GM12875 (cell line): ENCODE measurements at regions not wholly inside any gene's neighbourhood (a gene's known extent, or its start where the extent isn't known, plus 50 kb on each side); places are given as distances from the start of the nearest gene placed in this dataset.

ENCODE experiments used
- H3K4me3 ChIP-seq: one replicate; pipeline ENCODE4 v1.5.1; 2011; ENCODE audit warnings: low read depth, low read length, control low read depth
- TF ChIP-seq, protein P1 (sequence below): IDR thresholded peaks from 2 replicates; pipeline ENCODE4 v1.5.1; 2011; ENCODE audit warnings: low read depth, mild to moderate bottlenecking, control low read depth, inconsistent platforms, low read length, moderate library complexity, borderline replicate concordance; ENCODE audit not compliant: insufficient read depth

- no peak overlapping the region for H3K4me3 ChIP-seq
These were observed 51.7 kb upstream of the DUSP10 start for GRCh38 chr1:221793439-221794078.

GRCh38 chr1:221791846-221792245 lies 50.0 kb upstream of the DUSP10 start:
- no peak overlapping the region for H3K4me3 ChIP-seq
- TF ChIP-seq, protein P1, sequence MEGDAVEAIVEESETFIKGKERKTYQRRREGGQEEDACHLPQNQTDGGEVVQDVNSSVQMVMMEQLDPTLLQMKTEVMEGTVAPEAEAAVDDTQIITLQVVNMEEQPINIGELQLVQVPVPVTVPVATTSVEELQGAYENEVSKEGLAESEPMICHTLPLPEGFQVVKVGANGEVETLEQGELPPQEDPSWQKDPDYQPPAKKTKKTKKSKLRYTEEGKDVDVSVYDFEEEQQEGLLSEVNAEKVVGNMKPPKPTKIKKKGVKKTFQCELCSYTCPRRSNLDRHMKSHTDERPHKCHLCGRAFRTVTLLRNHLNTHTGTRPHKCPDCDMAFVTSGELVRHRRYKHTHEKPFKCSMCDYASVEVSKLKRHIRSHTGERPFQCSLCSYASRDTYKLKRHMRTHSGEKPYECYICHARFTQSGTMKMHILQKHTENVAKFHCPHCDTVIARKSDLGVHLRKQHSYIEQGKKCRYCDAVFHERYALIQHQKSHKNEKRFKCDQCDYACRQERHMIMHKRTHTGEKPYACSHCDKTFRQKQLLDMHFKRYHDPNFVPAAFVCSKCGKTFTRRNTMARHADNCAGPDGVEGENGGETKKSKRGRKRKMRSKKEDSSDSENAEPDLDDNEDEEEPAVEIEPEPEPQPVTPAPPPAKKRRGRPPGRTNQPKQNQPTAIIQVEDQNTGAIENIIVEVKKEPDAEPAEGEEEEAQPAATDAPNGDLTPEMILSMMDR: no peak

More at GRCh38 chr1:221793439-221794078, 51.7 kb upstream of the DUSP10 start:
- TF ChIP-seq, protein P1: no peak
